OCI-LY7 (cell line): ENCODE measurements at regions not wholly inside any gene's neighbourhood (a gene's known extent, or its start where the extent isn't known, plus 50 kb on each side); places are given as distances from the start of the nearest gene placed in this dataset.

Experiments used
- EZH2phosphoT487 ChIP-seq: fragments of 200-600 bp; sonication (generic); IDR thresholded peaks from 2 replicates; pipeline ENCODE4 v1.6.1; 2018; ENCODE audit warnings: low read depth, borderline replicate concordance, mild to moderate bottlenecking, mixed run types, antibody characterized with exemption, low read length, moderate library complexity, mixed read lengths
- TF ChIP-seq, protein P1 (sequence below): fragments of 200-600 bp; sonication (generic); conservative IDR thresholded peaks from 2 replicates; pipeline ENCODE4 v1.5.1; 2014; ENCODE audit warnings: mild to moderate bottlenecking, antibody characterized with exemption, low read length, moderate library complexity, mixed read lengths

DNA sequence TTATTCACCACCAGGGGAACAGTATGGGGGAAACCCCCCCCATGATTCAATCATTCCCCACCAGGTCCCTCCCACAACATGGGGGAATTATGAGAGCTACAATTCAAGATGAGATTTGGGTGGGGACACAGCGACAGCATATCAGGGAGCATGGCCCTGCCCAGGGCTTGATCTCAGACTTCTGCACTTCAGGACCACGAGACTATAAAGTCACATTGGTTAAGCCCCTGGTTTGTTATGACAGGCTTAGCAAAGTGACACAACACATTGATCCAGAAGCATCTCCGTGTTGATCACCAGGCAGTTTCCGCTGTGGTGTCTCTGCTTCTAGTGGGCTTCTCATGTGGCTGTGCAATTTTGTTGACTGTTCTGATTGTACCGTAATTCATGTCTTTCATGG lies 312.7 kb upstream of the C1orf174 start:
- TF ChIP-seq, protein P1, sequence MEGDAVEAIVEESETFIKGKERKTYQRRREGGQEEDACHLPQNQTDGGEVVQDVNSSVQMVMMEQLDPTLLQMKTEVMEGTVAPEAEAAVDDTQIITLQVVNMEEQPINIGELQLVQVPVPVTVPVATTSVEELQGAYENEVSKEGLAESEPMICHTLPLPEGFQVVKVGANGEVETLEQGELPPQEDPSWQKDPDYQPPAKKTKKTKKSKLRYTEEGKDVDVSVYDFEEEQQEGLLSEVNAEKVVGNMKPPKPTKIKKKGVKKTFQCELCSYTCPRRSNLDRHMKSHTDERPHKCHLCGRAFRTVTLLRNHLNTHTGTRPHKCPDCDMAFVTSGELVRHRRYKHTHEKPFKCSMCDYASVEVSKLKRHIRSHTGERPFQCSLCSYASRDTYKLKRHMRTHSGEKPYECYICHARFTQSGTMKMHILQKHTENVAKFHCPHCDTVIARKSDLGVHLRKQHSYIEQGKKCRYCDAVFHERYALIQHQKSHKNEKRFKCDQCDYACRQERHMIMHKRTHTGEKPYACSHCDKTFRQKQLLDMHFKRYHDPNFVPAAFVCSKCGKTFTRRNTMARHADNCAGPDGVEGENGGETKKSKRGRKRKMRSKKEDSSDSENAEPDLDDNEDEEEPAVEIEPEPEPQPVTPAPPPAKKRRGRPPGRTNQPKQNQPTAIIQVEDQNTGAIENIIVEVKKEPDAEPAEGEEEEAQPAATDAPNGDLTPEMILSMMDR, result no peak
- TF ChIP-seq EZH2phosphoT487, result no peak
